ENCODE measurements at regions not wholly inside any gene's neighbourhood (a gene's known extent, or its start where the extent isn't known, plus 50 kb on each side); places are given as distances from the start of the nearest gene placed in this dataset.

DNA sequence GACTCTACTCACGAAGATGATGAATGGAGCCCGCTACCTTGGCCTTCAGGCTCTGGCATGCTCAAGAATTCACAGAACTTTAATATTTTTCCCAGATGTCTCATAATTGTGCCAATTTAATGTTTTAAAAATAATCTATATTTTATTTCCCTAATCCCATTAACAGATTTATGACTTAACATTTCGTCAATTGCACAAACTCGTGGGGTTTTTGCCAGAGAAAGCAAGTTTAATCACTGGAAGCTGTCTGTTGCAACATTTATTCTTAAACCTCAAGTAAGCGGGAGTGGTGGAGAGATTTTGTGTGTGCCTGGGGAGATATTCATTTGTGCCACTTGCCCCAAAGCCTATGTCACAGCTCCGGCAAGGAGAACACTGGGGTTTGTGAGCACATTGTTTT, 117.9 kb downstream of the TEX36 start:
- no peak for TF ChIP-seq NRF1 (IDR thresholded peaks at IDR 0.05; ENCODE audit: low read depth, low read length)
- TF ChIP-seq, protein P1, sequence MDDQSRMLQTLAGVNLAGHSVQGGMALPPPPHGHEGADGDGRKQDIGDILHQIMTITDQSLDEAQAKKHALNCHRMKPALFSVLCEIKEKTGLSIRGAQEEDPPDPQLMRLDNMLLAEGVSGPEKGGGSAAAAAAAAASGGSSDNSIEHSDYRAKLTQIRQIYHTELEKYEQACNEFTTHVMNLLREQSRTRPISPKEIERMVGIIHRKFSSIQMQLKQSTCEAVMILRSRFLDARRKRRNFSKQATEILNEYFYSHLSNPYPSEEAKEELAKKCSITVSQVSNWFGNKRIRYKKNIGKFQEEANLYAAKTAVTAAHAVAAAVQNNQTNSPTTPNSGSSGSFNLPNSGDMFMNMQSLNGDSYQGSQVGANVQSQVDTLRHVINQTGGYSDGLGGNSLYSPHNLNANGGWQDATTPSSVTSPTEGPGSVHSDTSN (IDR thresholded peaks at IDR 0.05), result no peak
- TF ChIP-seq, protein P2, sequence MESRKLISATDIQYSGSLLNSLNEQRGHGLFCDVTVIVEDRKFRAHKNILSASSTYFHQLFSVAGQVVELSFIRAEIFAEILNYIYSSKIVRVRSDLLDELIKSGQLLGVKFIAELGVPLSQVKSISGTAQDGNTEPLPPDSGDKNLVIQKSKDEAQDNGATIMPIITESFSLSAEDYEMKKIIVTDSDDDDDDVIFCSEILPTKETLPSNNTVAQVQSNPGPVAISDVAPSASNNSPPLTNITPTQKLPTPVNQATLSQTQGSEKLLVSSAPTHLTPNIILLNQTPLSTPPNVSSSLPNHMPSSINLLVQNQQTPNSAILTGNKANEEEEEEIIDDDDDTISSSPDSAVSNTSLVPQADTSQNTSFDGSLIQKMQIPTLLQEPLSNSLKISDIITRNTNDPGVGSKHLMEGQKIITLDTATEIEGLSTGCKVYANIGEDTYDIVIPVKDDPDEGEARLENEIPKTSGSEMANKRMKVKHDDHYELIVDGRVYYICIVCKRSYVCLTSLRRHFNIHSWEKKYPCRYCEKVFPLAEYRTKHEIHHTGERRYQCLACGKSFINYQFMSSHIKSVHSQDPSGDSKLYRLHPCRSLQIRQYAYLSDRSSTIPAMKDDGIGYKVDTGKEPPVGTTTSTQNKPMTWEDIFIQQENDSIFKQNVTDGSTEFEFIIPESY (IDR thresholded peaks at IDR 0.05; ENCODE audit: borderline replicate concordance, low read depth), result no peak
- Histone ChIP-seq H3K4me3 (ENCODE audit: low read depth in 2 of 2, low read length in 1 of 2) (no peak overlapping the region), H3K9ac (no peak overlapping the region), H2AFZ (ENCODE audit: low read depth) (no peak overlapping the region), H3K27ac (ENCODE audit: low read depth in 2 of 2, low read length in 1 of 2) (no peak overlapping the region), H4K20me1 (ENCODE audit: insufficient read depth) (no peaks in the 10 kb centered on the region), H3K9me3 (no peaks in the 10 kb centered on the region), H3K4me2 (no peak overlapping the region), H3K79me2 (ENCODE audit: insufficient read depth) (no peaks in the 10 kb centered on the region), H3K36me3 (replicated peaks in 1 of 2; ENCODE audit: control insufficient read depth in 1 of 2, insufficient read depth in 2 of 2, low read length in 1 of 2) (no peaks in the 10 kb centered on the region), H3K4me1 (ENCODE audit: control insufficient read depth in 1 of 2, insufficient read depth in 2 of 2, low read depth in 1 of 2, low read length in 1 of 2) (no peaks in the 10 kb centered on the region), H3K27me3 (ENCODE audit: insufficient read depth) (no peaks in the 10 kb centered on the region), H3F3A (replicated peaks; ENCODE audit: insufficient read depth) (no peaks in the 10 kb centered on the region), H3K9me2 (no peaks in the 10 kb centered on the region)
- no peak for DNase-seq
- ChIA-PET POLR2A (no interaction called here), CTCF (interaction anchor here (0.9 to 1.2 kb wide), 2 partner anchors 12 to 16 kb away, joined by 3 read pairs; no protein-coding TSS in a partner anchor)
- WGBS (ENCODE audit: low lambda C conversion rate), result 38% methylated on average over 6 of the region's 6 CpGs

DNA sequence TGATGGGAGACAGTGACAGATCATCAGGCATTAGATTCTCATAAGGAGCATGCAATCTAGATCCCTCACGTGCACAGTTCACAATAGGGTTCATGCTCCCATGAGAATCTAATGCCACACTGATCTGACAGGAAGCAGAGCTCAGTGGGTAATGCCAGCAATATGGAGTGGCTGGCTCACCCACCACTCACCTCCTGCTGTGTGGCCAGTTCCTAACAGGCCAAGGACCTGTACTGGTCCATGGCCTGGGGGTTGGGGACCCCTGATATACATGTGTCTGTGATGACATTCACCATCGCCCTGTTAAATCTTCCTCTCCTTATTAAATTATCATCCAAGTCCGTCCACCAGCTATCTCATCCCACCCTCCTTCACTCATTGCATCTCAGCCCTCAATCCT, 118.4 kb downstream of the TEX36 start:
- POLR2A ChIA-PET, result no interaction called here
- no peaks in the 10 kb centered on the region for H3K9me2 ChIP-seq

DNA sequence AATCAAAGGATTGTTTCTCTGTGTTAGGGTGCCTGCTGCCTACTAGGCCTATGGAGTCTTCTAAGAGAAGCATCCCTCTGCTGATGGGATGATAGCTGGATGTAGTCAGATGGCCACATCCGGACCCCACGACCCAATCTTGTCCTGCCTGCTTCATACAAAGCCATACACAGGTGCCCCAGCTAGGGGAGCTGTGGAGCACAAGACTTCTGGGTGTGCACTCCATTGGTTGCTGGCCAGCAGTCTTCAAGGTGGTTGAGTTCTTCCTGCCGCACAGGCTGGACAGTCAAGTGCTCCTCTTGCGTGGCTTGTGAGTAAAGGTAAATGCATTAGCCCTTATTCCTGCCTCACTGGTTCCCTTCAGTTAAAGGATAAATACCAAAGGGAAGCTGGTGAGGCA, 120.2 kb downstream of the TEX36 start:
- Histone ChIP-seq H3K27me3 (ENCODE audit: insufficient read depth) (no peaks in the 10 kb centered on the region), H3K4me2 (no peak overlapping the region), H3K36me3 (replicated peaks in 1 of 2; ENCODE audit: control insufficient read depth in 1 of 2, insufficient read depth in 2 of 2, low read length in 1 of 2) (no peaks in the 10 kb centered on the region), H3K9ac (no peak overlapping the region), H3K4me3 (ENCODE audit: low read depth in 2 of 2, low read length in 1 of 2) (no peak overlapping the region), H3K9me2 (no peaks in the 10 kb centered on the region), H3F3A (replicated peaks; ENCODE audit: insufficient read depth) (no peaks in the 10 kb centered on the region), H3K9me3 (no peaks in the 10 kb centered on the region), H3K4me1 (ENCODE audit: control insufficient read depth in 1 of 2, insufficient read depth in 2 of 2, low read depth in 1 of 2, low read length in 1 of 2) (no peaks in the 10 kb centered on the region), H4K20me1 (ENCODE audit: insufficient read depth) (no peaks in the 10 kb centered on the region), H3K27ac (ENCODE audit: low read depth in 2 of 2, low read length in 1 of 2) (no peak overlapping the region), H2AFZ (ENCODE audit: low read depth) (no peak overlapping the region), H3K79me2 (ENCODE audit: insufficient read depth) (no peaks in the 10 kb centered on the region)
- TF ChIP-seq RFX5 (IDR thresholded peaks at IDR 0.05; ENCODE audit: low read length) (no peak), SMC3 (IDR thresholded peaks at IDR 0.05; ENCODE audit: low read depth, low read length) (no peak), ELF1 (IDR thresholded peaks at IDR 0.05) (no peak), EZH2phosphoT487 (IDR thresholded peaks at IDR 0.05; ENCODE audit: borderline replicate concordance, low read depth) (no peak), JUND (IDR thresholded peaks at IDR 0.05) (no peak), NRF1 (IDR thresholded peaks at IDR 0.05; ENCODE audit: low read depth, low read length) (no peak)
- TF ChIP-seq, protein P3, sequence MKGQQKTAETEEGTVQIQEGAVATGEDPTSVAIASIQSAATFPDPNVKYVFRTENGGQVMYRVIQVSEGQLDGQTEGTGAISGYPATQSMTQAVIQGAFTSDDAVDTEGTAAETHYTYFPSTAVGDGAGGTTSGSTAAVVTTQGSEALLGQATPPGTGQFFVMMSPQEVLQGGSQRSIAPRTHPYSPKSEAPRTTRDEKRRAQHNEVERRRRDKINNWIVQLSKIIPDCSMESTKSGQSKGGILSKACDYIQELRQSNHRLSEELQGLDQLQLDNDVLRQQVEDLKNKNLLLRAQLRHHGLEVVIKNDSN (IDR thresholded peaks at IDR 0.05; ENCODE audit: borderline replicate concordance, low read depth), result no peak
- 50% methylated on average over 3 of the region's 4 CpGs for WGBS (ENCODE audit: low lambda C conversion rate)
- DNase-seq, result no peak
- ChIA-PET CTCF (no interaction called here), POLR2A (no interaction called here)

More for the DNA sequence above, 118.4 kb downstream of the TEX36 start:
- Histone ChIP-seq H3K27ac (ENCODE audit: low read depth in 2 of 2, low read length in 1 of 2) (no peak overlapping the region), H3K4me1 (ENCODE audit: control insufficient read depth in 1 of 2, insufficient read depth in 2 of 2, low read depth in 1 of 2, low read length in 1 of 2) (no peaks in the 10 kb centered on the region), H3K4me2 (no peak overlapping the region), H4K20me1 (ENCODE audit: insufficient read depth) (no peaks in the 10 kb centered on the region), H3K9me3 (no peaks in the 10 kb centered on the region), H2AFZ (ENCODE audit: low read depth) (no peak overlapping the region), H3K4me3 (ENCODE audit: low read depth in 2 of 2, low read length in 1 of 2) (no peak overlapping the region), H3K9ac (no peak overlapping the region), H3F3A (replicated peaks; ENCODE audit: insufficient read depth) (no peaks in the 10 kb centered on the region), H3K36me3 (replicated peaks in 1 of 2; ENCODE audit: control insufficient read depth in 1 of 2, insufficient read depth in 2 of 2, low read length in 1 of 2) (no peaks in the 10 kb centered on the region), H3K27me3 (ENCODE audit: insufficient read depth) (no peaks in the 10 kb centered on the region), H3K79me2 (ENCODE audit: insufficient read depth) (no peaks in the 10 kb centered on the region)
- no peak for DNase-seq
- 25% methylated on average over 3 of the region's 3 CpGs for WGBS (ENCODE audit: low lambda C conversion rate)
- CTCF ChIA-PET, result interaction anchor here (0.9 kb wide), 1 partner anchor 15 kb away, joined by 3 read pairs; no protein-coding TSS in a partner anchor
- TF ChIP-seq FOSL2 (IDR thresholded peaks at IDR 0.05; ENCODE audit: borderline replicate concordance, low read depth) (no peak), EZH2phosphoT487 (IDR thresholded peaks at IDR 0.05; ENCODE audit: borderline replicate concordance, low read depth) (no peak), RAD21 (IDR thresholded peaks at IDR 0.05; ENCODE audit: low read length) (no peak), MXI1 (IDR thresholded peaks at IDR 0.05; ENCODE audit: low read depth, low read length) (no peak), YY1 (IDR thresholded peaks at IDR 0.05; ENCODE audit: low read depth) (no peak), TCF12 (IDR thresholded peaks at IDR 0.05) (no peak)

All from SK-N-SH (cell line).